Fibroblast of lung (primary cell): ENCODE measurements at regions not wholly inside any gene's neighbourhood (a gene's known extent, or its start where the extent isn't known, plus 50 kb on each side); places are given as distances from the start of the nearest gene placed in this dataset.

ENCODE experiments used
- DNase-seq, 2 donors: peaks; one replicate each; pipeline versions ENCODE4 v3.0.0 to v3.0.0-alpha.2; 2010; ENCODE audit warnings: low read depth in 2 of 2
- H2AFZ ChIP-seq: 2 replicates; pipeline ENCODE4 v1.5.1; 2012; ENCODE audit warnings: low read length, control low read depth, inconsistent platforms
- H3K27ac ChIP-seq: 2 replicates; pipeline ENCODE4 v1.5.1; 2011; ENCODE audit warnings: low read length, control low read depth; ENCODE audit not compliant: insufficient read depth
- H3K27me3 ChIP-seq: 2 replicates; pipeline ENCODE4 v1.5.1; 2011; ENCODE audit warnings: mild to moderate bottlenecking, low read length; ENCODE audit not compliant: control insufficient read depth, insufficient read depth
- H3K36me3 ChIP-seq: 2 replicates; pipeline ENCODE4 v1.5.1; 2011; ENCODE audit warnings: low read length; ENCODE audit not compliant: control insufficient read depth, insufficient read depth
- H3K4me1 ChIP-seq: 2 replicates; pipeline ENCODE4 v1.5.1; 2011; ENCODE audit warnings: low read length; ENCODE audit not compliant: control insufficient read depth, insufficient read depth; ENCODE audit errors: extremely low read depth
- H3K4me2 ChIP-seq: 2 replicates; pipeline ENCODE4 v1.5.1; 2011; ENCODE audit warnings: low read length, control low read depth; ENCODE audit not compliant: insufficient read depth; ENCODE audit errors: extremely low read depth
- H3K4me3 ChIP-seq, 4 experiments: fragments of 200-600 bp in 1 of 4; sonication (generic) in 1 of 4; replicated peaks in 1 of 4; 2 replicates each; pipeline ENCODE4 v1.5.1; 2011 to 2016; ENCODE audit warnings: low read length in 4 of 4, low read depth in 3 of 4, mild to moderate bottlenecking in 3 of 4, control low read depth in 2 of 4, inconsistent platforms in 1 of 4, mixed read lengths in 1 of 4; ENCODE audit not compliant: insufficient read depth in 1 of 4; ENCODE audit errors: control extremely low read depth in 1 of 4
- H3K79me2 ChIP-seq: 2 replicates; pipeline ENCODE4 v1.5.1; 2012; ENCODE audit warnings: mild to moderate bottlenecking, low read length, inconsistent platforms; ENCODE audit not compliant: control insufficient read depth, insufficient read depth
- H3K9ac ChIP-seq: 2 replicates; pipeline ENCODE4 v1.5.1; 2011; ENCODE audit warnings: mild to moderate bottlenecking, low read length, control low read depth; ENCODE audit not compliant: insufficient read depth
- H3K9me3 ChIP-seq: 2 replicates; pipeline ENCODE4 v1.5.1; 2012; ENCODE audit warnings: low read depth, low read length; ENCODE audit not compliant: control insufficient read depth, insufficient read depth
- H4K20me1 ChIP-seq: 2 replicates; pipeline ENCODE4 v1.5.1; 2011; ENCODE audit warnings: low read length; ENCODE audit not compliant: control insufficient read depth, insufficient read depth; ENCODE audit errors: extremely low read depth
- EZH2 ChIP-seq: IDR thresholded peaks from 2 replicates; pipeline ENCODE4 v1.5.1; 2012; ENCODE audit warnings: low read length, control low read depth, mild to moderate bottlenecking; ENCODE audit errors: missing control alignments
- TF ChIP-seq, protein P1 (sequence below), 2 donors: IDR thresholded peaks in 1 of 2; conservative IDR thresholded peaks in 1 of 2; 1 replicate in 1 of 2; 2 replicates in 1 of 2; pipeline ENCODE4 v1.5.1; 2011 to 2012; ENCODE audit warnings: low read length in 2 of 2, control low read depth in 1 of 2, inconsistent platforms in 1 of 2, low read depth in 1 of 2, mild to moderate bottlenecking in 1 of 2

DNA sequence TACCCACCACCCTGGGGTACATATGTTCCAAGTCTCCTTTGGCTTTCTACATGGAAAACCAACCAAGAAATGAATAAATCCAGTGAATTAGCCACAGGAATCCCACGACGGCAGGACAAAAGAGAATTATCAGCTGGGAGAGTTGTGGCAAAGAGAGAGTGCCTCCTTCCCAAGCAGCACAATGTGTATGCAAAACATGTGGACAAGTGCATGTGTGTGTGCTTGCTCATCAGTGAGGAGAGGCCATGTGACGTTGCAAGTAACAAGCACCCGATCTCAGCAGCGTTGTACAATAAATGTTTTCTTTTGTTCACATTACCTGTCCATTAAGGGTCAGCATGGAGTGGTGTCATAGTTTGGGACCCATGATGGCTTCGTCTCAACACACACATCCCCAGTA lies 50.0 kb upstream of the EMX2 start:
- H3K9me3 ChIP-seq = no peaks in the 10 kb centered on the region

DNA sequence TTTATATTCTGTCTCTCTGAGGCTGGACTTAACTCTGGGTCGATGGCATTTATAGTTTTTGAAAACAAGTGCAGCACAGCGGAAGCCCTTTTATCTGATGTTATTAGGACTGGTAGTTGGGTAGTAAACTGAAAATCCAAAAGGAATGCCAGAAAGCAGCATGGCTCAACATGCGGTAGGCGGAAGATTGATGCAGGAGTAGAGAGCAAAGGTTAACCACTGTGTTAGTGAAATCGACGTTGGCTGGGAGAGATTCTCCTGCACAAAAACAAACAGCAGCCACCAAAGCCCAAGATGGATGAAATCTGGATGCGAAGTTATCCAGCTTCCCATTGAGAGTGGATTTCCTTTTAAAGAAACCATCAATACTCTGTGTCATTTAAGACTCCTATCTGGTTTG lies 54.5 kb upstream of the EMX2 start:
- DNase-seq = no peak
- Histone ChIP-seq H3K27ac (no peak overlapping the region), H2AFZ (no peak overlapping the region), H3K9me3 (no peaks in the 10 kb centered on the region), H4K20me1 (no peaks in the 10 kb centered on the region), H3K79me2 (no peaks in the 10 kb centered on the region), H3K36me3 (no peaks in the 10 kb centered on the region), H3K4me1 (no peaks in the 10 kb centered on the region), H3K27me3 (no peaks in the 10 kb centered on the region), H3K4me3 (no peak overlapping the region), H3K9ac (no peak overlapping the region), H3K4me2 (no peak overlapping the region)
- TF ChIP-seq, protein P1, sequence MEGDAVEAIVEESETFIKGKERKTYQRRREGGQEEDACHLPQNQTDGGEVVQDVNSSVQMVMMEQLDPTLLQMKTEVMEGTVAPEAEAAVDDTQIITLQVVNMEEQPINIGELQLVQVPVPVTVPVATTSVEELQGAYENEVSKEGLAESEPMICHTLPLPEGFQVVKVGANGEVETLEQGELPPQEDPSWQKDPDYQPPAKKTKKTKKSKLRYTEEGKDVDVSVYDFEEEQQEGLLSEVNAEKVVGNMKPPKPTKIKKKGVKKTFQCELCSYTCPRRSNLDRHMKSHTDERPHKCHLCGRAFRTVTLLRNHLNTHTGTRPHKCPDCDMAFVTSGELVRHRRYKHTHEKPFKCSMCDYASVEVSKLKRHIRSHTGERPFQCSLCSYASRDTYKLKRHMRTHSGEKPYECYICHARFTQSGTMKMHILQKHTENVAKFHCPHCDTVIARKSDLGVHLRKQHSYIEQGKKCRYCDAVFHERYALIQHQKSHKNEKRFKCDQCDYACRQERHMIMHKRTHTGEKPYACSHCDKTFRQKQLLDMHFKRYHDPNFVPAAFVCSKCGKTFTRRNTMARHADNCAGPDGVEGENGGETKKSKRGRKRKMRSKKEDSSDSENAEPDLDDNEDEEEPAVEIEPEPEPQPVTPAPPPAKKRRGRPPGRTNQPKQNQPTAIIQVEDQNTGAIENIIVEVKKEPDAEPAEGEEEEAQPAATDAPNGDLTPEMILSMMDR (conservative IDR thresholded peaks at IDR 0.05 in 1 of 2, IDR thresholded peaks at IDR 0.05 in 1 of 2; ENCODE audit: low read depth in 1 of 2, low read length in 2 of 2) = no peak
- TF ChIP-seq EZH2 = no peak

More for the DNA sequence above, 50.0 kb upstream of the EMX2 start:
- no peak for TF ChIP-seq EZH2
- TF ChIP-seq, protein P1 (conservative IDR thresholded peaks at IDR 0.05 in 1 of 2, IDR thresholded peaks at IDR 0.05 in 1 of 2; ENCODE audit: low read depth in 1 of 2, low read length in 2 of 2) = no peak
- peak in 1 of 2 donors; percentile 24 for DNase-seq
- Histone ChIP-seq H3K36me3 (no peaks in the 10 kb centered on the region), H4K20me1 (no peaks in the 10 kb centered on the region), H3K27ac (no peak overlapping the region), H3K9ac (no peak overlapping the region), H3K4me2 (no peak overlapping the region), H3K4me1 (no peaks in the 10 kb centered on the region), H3K79me2 (no peaks in the 10 kb centered on the region), H3K4me3 (no peak overlapping the region), H3K27me3 (no peaks in the 10 kb centered on the region), H2AFZ (no peak overlapping the region)

DNA sequence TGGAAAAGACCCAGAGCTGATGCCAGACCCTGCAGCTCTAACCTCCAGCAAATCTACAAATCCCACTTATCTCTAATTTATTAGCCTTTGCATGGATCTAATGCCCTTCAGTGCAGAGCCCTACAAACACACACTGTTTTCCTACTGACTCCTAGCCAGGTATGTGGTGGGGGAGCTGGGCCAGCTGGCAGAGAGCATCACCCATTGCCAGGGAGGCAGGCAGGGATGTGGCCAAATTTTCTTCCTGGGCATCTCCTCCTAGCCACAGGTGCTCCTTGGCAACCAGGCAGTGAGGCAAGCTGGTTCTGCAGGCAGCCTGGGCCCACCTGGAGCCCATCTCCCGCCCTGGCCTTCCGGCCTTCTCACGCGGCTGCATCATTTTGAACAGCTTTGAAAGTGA lies 55.9 kb upstream of the EMX2 start:
- no peaks in the 10 kb centered on the region for H3K4me1 ChIP-seq
- H3K79me2 ChIP-seq = no peaks in the 10 kb centered on the region
- TF ChIP-seq, protein P1 (conservative IDR thresholded peaks at IDR 0.05 in 1 of 2, IDR thresholded peaks at IDR 0.05 in 1 of 2; ENCODE audit: low read depth in 1 of 2, low read length in 2 of 2) = no peak
- TF ChIP-seq EZH2 = no peak
- H3K4me3 ChIP-seq = no peak overlapping the region
- DNase-seq = no peak
- no peaks in the 10 kb centered on the region for H4K20me1 ChIP-seq
- H3K9me3 ChIP-seq = no peaks in the 10 kb centered on the region
- H3K27me3 ChIP-seq = no peaks in the 10 kb centered on the region
- no peak overlapping the region for H3K9ac ChIP-seq
- no peak overlapping the region for H3K27ac ChIP-seq
- no peaks in the 10 kb centered on the region for H3K36me3 ChIP-seq
- H3K4me2 ChIP-seq = no peak overlapping the region
- H2AFZ ChIP-seq = no peak overlapping the region
